ENCODE measurements at regions not wholly inside any gene's neighbourhood (a gene's known extent, or its start where the extent isn't known, plus 50 kb on each side); places are given as distances from the start of the nearest gene placed in this dataset.

GRCh38 chr2:121825003-121825950 is 69.8 kb downstream of the TSN start:
- no peak overlapping the region for H3K27ac ChIP-seq (ENCODE audit: low read length)
- Mint-ChIP-seq H3K27ac (no peak overlapping the region), H3K4me3 (no peak overlapping the region), H3K4me1 (no peaks in the 10 kb centered on the region), H3K36me3 (no peaks in the 10 kb centered on the region), H3K9me3 (no peaks in the 10 kb centered on the region), H3K27me3 (ENCODE audit: low read depth in 2 of 2) (peaks cover 0 to 4% of the 10 kb centered on the region in 2 donors)
- TF ChIP-seq CTCF (IDR thresholded peaks at IDR 0.05) = no peak
- H3K4me1 ChIP-seq (ENCODE audit: control insufficient read depth, insufficient read depth, low read length) = no peaks in the 10 kb centered on the region
- H3K36me3 ChIP-seq (ENCODE audit: control insufficient read depth, insufficient read depth, low read length) = no peaks in the 10 kb centered on the region
- no peak overlapping the region for H3K4me3 ChIP-seq (ENCODE audit: low read length)
- no peaks in the 10 kb centered on the region for H3K9me3 ChIP-seq (ENCODE audit: control insufficient read depth, insufficient read depth, low read length)
- ATAC-seq = no peak
- intact Hi-C loops (cut with micrococcal nuclease) = no loop called here
- H3K27me3 ChIP-seq (ENCODE audit: control insufficient read depth, insufficient read depth, low read length) = no peaks in the 10 kb centered on the region
- 81% methylated on average over 8 of the region's 8 CpGs for WGBS (ENCODE audit: insufficient coverage)
- DNase-seq = no peak

GRCh38 chr2:121826036-121826435 is 70.6 kb downstream of the TSN start:
- no peak overlapping the region for H3K4me3 ChIP-seq (ENCODE audit: low read length)
- no peak overlapping the region for H3K4me3 Mint-ChIP-seq
- no peaks in the 10 kb centered on the region for H3K9me3 ChIP-seq (ENCODE audit: control insufficient read depth, insufficient read depth, low read length)
- H3K27me3 ChIP-seq (ENCODE audit: control insufficient read depth, insufficient read depth, low read length) = no peaks in the 10 kb centered on the region
- H3K4me1 Mint-ChIP-seq = no peaks in the 10 kb centered on the region
- intact Hi-C loops (cut with micrococcal nuclease) = no loop called here
- no peak overlapping the region for H3K27ac ChIP-seq (ENCODE audit: low read length)
- no peak overlapping the region for H3K27ac Mint-ChIP-seq
- ATAC-seq (no peak), DNase-seq (no peak)
- TF ChIP-seq CTCF (IDR thresholded peaks at IDR 0.05) = no peak
- no peaks in the 10 kb centered on the region for H3K4me1 ChIP-seq (ENCODE audit: control insufficient read depth, insufficient read depth, low read length)
- peaks cover 0 to 6% of the 10 kb centered on the region in 2 donors for H3K27me3 Mint-ChIP-seq (ENCODE audit: low read depth in 2 of 2)
- no peaks in the 10 kb centered on the region for H3K36me3 Mint-ChIP-seq
- H3K9me3 Mint-ChIP-seq = no peaks in the 10 kb centered on the region
- H3K36me3 ChIP-seq (ENCODE audit: control insufficient read depth, insufficient read depth, low read length) = no peaks in the 10 kb centered on the region
- 78% methylated on average over 3 of the region's 3 CpGs for WGBS (ENCODE audit: insufficient coverage)

GRCh38 chr2:121828281-121828731 is 72.9 kb downstream of the TSN start:
- no peaks in the 10 kb centered on the region for H3K4me1 Mint-ChIP-seq

More at GRCh38 chr2:121828281-121828731, 72.9 kb downstream of the TSN start:
- H3K27ac ChIP-seq (ENCODE audit: low read length) = no peak overlapping the region
- no peaks in the 10 kb centered on the region for H3K9me3 ChIP-seq (ENCODE audit: control insufficient read depth, insufficient read depth, low read length)
- TF ChIP-seq CTCF (IDR thresholded peaks at IDR 0.05) = no peak
- Mint-ChIP-seq H3K9me3 (no peaks in the 10 kb centered on the region), H3K4me3 (no peak overlapping the region), H3K27ac (no peak overlapping the region), H3K27me3 (ENCODE audit: low read depth in 2 of 2) (peaks cover 0 to 6% of the 10 kb centered on the region in 2 donors), H3K36me3 (no peaks in the 10 kb centered on the region)
- H3K4me3 ChIP-seq (ENCODE audit: low read length) = no peak overlapping the region
- no peaks in the 10 kb centered on the region for H3K4me1 ChIP-seq (ENCODE audit: control insufficient read depth, insufficient read depth, low read length)
- intact Hi-C loops (cut with micrococcal nuclease) = no loop called here
- 82% methylated on average over 12 of the region's 13 CpGs for WGBS (ENCODE audit: insufficient coverage)
- no peaks in the 10 kb centered on the region for H3K36me3 ChIP-seq (ENCODE audit: control insufficient read depth, insufficient read depth, low read length)
- DNase-seq (no peak), ATAC-seq (no peak)
- no peaks in the 10 kb centered on the region for H3K27me3 ChIP-seq (ENCODE audit: control insufficient read depth, insufficient read depth, low read length)

All from natural killer cell (primary cell).